H1 (cell line): ENCODE measurements at regions not wholly inside any gene's neighbourhood (a gene's known extent, or its start where the extent isn't known, plus 50 kb on each side); places are given as distances from the start of the nearest gene placed in this dataset.

Source experiments
- CTCF ChIA-PET: fragments of 300-600 bp; sonication (Branson Sonifier 250); formaldehyde crosslinking; loops from one replicate; lab custom pipeline; 2021; ENCODE audit not compliant: partially characterized antibody; lab: Charles Lee
- POLR2A ChIA-PET: fragments of 300-600 bp; sonication (Branson Sonifier 250); formaldehyde crosslinking; loops from one replicate; lab custom pipeline; 2021; ENCODE audit warnings: inconsistent platforms; ENCODE audit not compliant: partially characterized antibody; lab: Charles Lee
- DNase-seq, 2 experiments: peaks; one replicate each; pipeline versions ENCODE4 v3.0.0 to v3.0.0-alpha.2; 2010 to 2022; ENCODE audit warnings: low spot score in 2 of 2, low read depth in 1 of 2, mixed read lengths in 1 of 2
- FAIRE-seq: peaks from 2 replicates; lab custom pipeline; 2011; peaks lifted over from hg19 to GRCh38; lab: Jason Lieb, UNC
- H2AFZ ChIP-seq: 2 replicates; pipeline ENCODE4 v1.8.1; 2012; ENCODE audit warnings: low read length, inconsistent platforms
- H2AK5ac ChIP-seq: 2 replicates; pipeline ENCODE4 v1.6.1; 2013; ENCODE audit warnings: low read depth, low read length
- H2BK120ac ChIP-seq: replicated peaks from 2 replicates; pipeline ENCODE3; 2013; ENCODE audit warnings: low read depth, low read length, inconsistent platforms
- H2BK12ac ChIP-seq: 2 replicates; pipeline ENCODE4 v1.6.1; 2013; ENCODE audit warnings: low read depth, low read length
- H2BK15ac ChIP-seq: 2 replicates; pipeline ENCODE4 v1.6.1; 2013; ENCODE audit warnings: low read length
- H2BK20ac ChIP-seq: 2 replicates; pipeline ENCODE4 v1.6.1; 2013; ENCODE audit warnings: low read length
- H2BK5ac ChIP-seq: 2 replicates; pipeline ENCODE4 v1.6.1; 2013; ENCODE audit warnings: low read depth, low read length
- H3K14ac ChIP-seq: 2 replicates; pipeline ENCODE4 v1.6.1; 2013; ENCODE audit warnings: inconsistent platforms; ENCODE audit not compliant: insufficient read length
- H3K18ac ChIP-seq: 2 replicates; pipeline ENCODE4 v1.6.1; 2013; ENCODE audit warnings: low read length; ENCODE audit errors: extremely low read depth
- H3K23ac ChIP-seq: 2 replicates; pipeline ENCODE4 v1.6.1; 2013; ENCODE audit warnings: inconsistent platforms; ENCODE audit not compliant: insufficient read length
- H3K23me2 ChIP-seq: 2 replicates; pipeline ENCODE4 v1.6.1; 2013; ENCODE audit warnings: low read depth, low read length
- H3K27ac ChIP-seq: 2 replicates; pipeline ENCODE4 v1.6.1; 2011; ENCODE audit warnings: low read depth, low read length, inconsistent platforms
- H3K27me3 ChIP-seq, 4 experiments: replicated peaks in 1 of 4; 1 replicate in 1 of 4; 2 replicates in 3 of 4; pipeline versions ENCODE4 v1.6.1 to v1.8.1; 2011 to 2013; ENCODE audit warnings: low read length in 3 of 4, mild to moderate bottlenecking in 3 of 4, inconsistent platforms in 2 of 4, mixed read lengths in 2 of 4, moderate library complexity in 1 of 4; ENCODE audit not compliant: control insufficient read depth in 3 of 4, insufficient read depth in 3 of 4; ENCODE audit errors: extremely low read depth in 1 of 4
- H3K36me3 ChIP-seq, 4 experiments: 2 replicates each; pipeline versions ENCODE4 v1.6.1 to v1.8.1; 2011 to 2013; ENCODE audit warnings: mild to moderate bottlenecking in 4 of 4, low read length in 3 of 4, moderate library complexity in 2 of 4, control low read depth in 1 of 4, inconsistent platforms in 1 of 4; ENCODE audit not compliant: insufficient read depth in 4 of 4, control insufficient read depth in 2 of 4
- H3K4ac ChIP-seq: replicated peaks from 2 replicates; pipeline ENCODE3; 2013; ENCODE audit warnings: low read length, low read depth, mixed read lengths, inconsistent platforms; ENCODE audit not compliant: insufficient read length
- H3K4me1 ChIP-seq, 4 experiments: replicated peaks in 1 of 4; 1 replicate in 1 of 4; 2 replicates in 3 of 4; pipeline versions ENCODE4 v1.6.1 to v1.8.1; 2011 to 2013; ENCODE audit warnings: low read length in 3 of 4, inconsistent platforms in 2 of 4, mixed read lengths in 1 of 4; ENCODE audit not compliant: insufficient read depth in 4 of 4, control insufficient read depth in 3 of 4
- H3K4me2 ChIP-seq, 2 experiments: 2 replicates each; pipeline versions ENCODE4 v1.6.1 to v1.8.1; 2011 to 2013; ENCODE audit warnings: low read depth in 2 of 2, low read length in 2 of 2, control low read depth in 1 of 2, inconsistent platforms in 1 of 2, mild to moderate bottlenecking in 1 of 2; ENCODE audit not compliant: insufficient read depth in 1 of 2
- H3K4me3 ChIP-seq, 4 experiments: fragments of 200-600, 300-600 bp in 1 of 4; sonication (generic), shearing (Covaris generic), sonication (Bioruptor Twin) in 1 of 4; 2 replicates each; pipeline versions ENCODE4 v1.5.1 to v1.8.1; 2011 to 2016; ENCODE audit warnings: low read length in 4 of 4, low read depth in 3 of 4, control low read depth in 2 of 4, inconsistent platforms in 2 of 4, mild to moderate bottlenecking in 2 of 4, mixed read lengths in 1 of 4, moderate library complexity in 1 of 4; ENCODE audit not compliant: insufficient read depth in 2 of 4; ENCODE audit errors: extremely low read depth in 1 of 4
- H3K56ac ChIP-seq: replicated peaks from 2 replicates; pipeline ENCODE3; 2013; ENCODE audit warnings: low read depth, mild to moderate bottlenecking, mixed read lengths, low read length, inconsistent platforms; ENCODE audit not compliant: insufficient read length
- H3K79me1 ChIP-seq: 2 replicates; pipeline ENCODE4 v1.6.1; 2013; ENCODE audit warnings: low read depth, low read length, control low read depth
- H3K79me2 ChIP-seq, 2 experiments: 2 replicates each; pipeline versions ENCODE4 v1.6.1 to v1.8.1; 2012 to 2013; ENCODE audit warnings: low read length in 2 of 2, mild to moderate bottlenecking in 2 of 2, inconsistent platforms in 1 of 2; ENCODE audit not compliant: insufficient read depth in 2 of 2, control insufficient read depth in 1 of 2
- H3K9ac ChIP-seq, 4 experiments: replicated peaks in 1 of 4; 1 replicate in 1 of 4; 2 replicates in 3 of 4; pipeline versions ENCODE4 v1.6.1 to v1.8.1; 2011 to 2013; ENCODE audit warnings: low read depth in 3 of 4, low read length in 3 of 4, control low read depth in 2 of 4, mild to moderate bottlenecking in 2 of 4, moderate library complexity in 2 of 4, inconsistent platforms in 1 of 4; ENCODE audit errors: extremely low read depth in 1 of 4
- H3K9me3 ChIP-seq, 2 experiments: 2 replicates each; pipeline versions ENCODE4 v1.6.1 to v1.8.1; 2012 to 2013; ENCODE audit warnings: mild to moderate bottlenecking in 2 of 2, moderate library complexity in 2 of 2, control low read depth in 1 of 2, inconsistent platforms in 1 of 2, low read depth in 1 of 2, low read length in 1 of 2, mixed read lengths in 1 of 2; ENCODE audit not compliant: insufficient read depth in 2 of 2
- H4K20me1 ChIP-seq, 2 experiments: replicated peaks in 1 of 2; 2 replicates each; pipeline versions ENCODE3 to v1.8.1; 2011 to 2013; ENCODE audit warnings: inconsistent platforms in 2 of 2, low read length in 2 of 2, mild to moderate bottlenecking in 1 of 2; ENCODE audit not compliant: insufficient read depth in 2 of 2, control insufficient read depth in 1 of 2
- H4K5ac ChIP-seq: 2 replicates; pipeline ENCODE4 v1.6.1; 2013; ENCODE audit warnings: low read length, low read depth, mixed read lengths, inconsistent platforms; ENCODE audit not compliant: insufficient read length
- H4K8ac ChIP-seq: 2 replicates; pipeline ENCODE4 v1.8.0; 2013; ENCODE audit warnings: mild to moderate bottlenecking, moderate library complexity, low read length, inconsistent platforms; ENCODE audit not compliant: insufficient read depth; ENCODE audit errors: extremely low read depth
- H4K91ac ChIP-seq: replicated peaks from 2 replicates; pipeline ENCODE3; 2013; ENCODE audit warnings: low read length, mixed read lengths, inconsistent platforms; ENCODE audit not compliant: insufficient read length
- EGR1 ChIP-seq: IDR thresholded peaks from 2 replicates; pipeline ENCODE4 v1.6.1; 2011; ENCODE audit warnings: low read depth, low read length, borderline replicate concordance
- EP300 ChIP-seq, 2 experiments: IDR thresholded peaks; 1 replicate in 1 of 2; 2 replicates in 1 of 2; pipeline ENCODE4 v1.6.1; 2011 to 2012; ENCODE audit warnings: low read depth in 2 of 2, low read length in 2 of 2, mild to moderate bottlenecking in 2 of 2, borderline replicate concordance in 1 of 2, inconsistent platforms in 1 of 2, moderate library complexity in 1 of 2
- HDAC2 ChIP-seq, 2 experiments: fragments of 300-600 bp in 1 of 2; sonication (generic) in 1 of 2; IDR thresholded peaks; 2 replicates each; pipeline ENCODE4 v1.6.1; 2011 to 2012; ENCODE audit warnings: low read depth in 2 of 2, low read length in 2 of 2, mild to moderate bottlenecking in 2 of 2, moderate library complexity in 2 of 2, borderline replicate concordance in 1 of 2, inconsistent platforms in 1 of 2
- POLR2AphosphoS5 ChIP-seq: IDR thresholded peaks from 2 replicates; pipeline ENCODE4 v1.6.1; 2011; ENCODE audit warnings: low read depth, low read length
- SIRT6 ChIP-seq: IDR thresholded peaks from one replicate; pipeline ENCODE4 v1.7.1; 2012; ENCODE audit warnings: low read length, inconsistent platforms
- SIX5 ChIP-seq: IDR thresholded peaks from 2 replicates; pipeline ENCODE4 v1.6.1; 2011; ENCODE audit warnings: mild to moderate bottlenecking, low read depth, low read length
- TAF7 ChIP-seq: optimal IDR thresholded peaks from 2 replicates; pipeline ENCODE3; 2011; ENCODE audit warnings: low read depth, mild to moderate bottlenecking, inconsistent platforms, low read length, moderate library complexity, borderline replicate concordance
- WGBS, 2 experiments: shearing (Covaris generic) in 1 of 2; methylation state at CpG; one replicate each; pipeline versions ENCODE4 v1.1.6 to v1.1.7; 2013 to 2015; ENCODE audit warnings: low lambda C conversion rate in 2 of 2, mixed read lengths in 2 of 2, inconsistent platforms in 1 of 2, low coverage in 1 of 2, missing lambda C conversion rate in 1 of 2; ENCODE audit not compliant: insufficient replicate concordance in 2 of 2, insufficient coverage in 1 of 2, insufficient read length in 1 of 2; ENCODE audit errors: extremely low coverage in 1 of 2, missing lambda C conversion rate in 1 of 2; 5-methylcytosine and 5-hydroxymethylcytosine counted together
- TF ChIP-seq, protein P1 (sequence below): IDR thresholded peaks from 2 replicates; pipeline ENCODE4 v1.6.1; 2012; ENCODE audit warnings: inconsistent platforms
- TF ChIP-seq, protein P2 (sequence below): IDR thresholded peaks from 2 replicates; pipeline ENCODE4 v1.6.1; 2012; ENCODE audit warnings: inconsistent platforms
- TF ChIP-seq, protein P3 (sequence below), 3 experiments: IDR thresholded peaks; 1 replicate in 2 of 3; 2 replicates in 1 of 3; pipeline versions ENCODE4 v1.5.1 to v1.6.1; 2011; ENCODE audit warnings: low read length in 3 of 3, mild to moderate bottlenecking in 3 of 3, inconsistent platforms in 2 of 3, low read depth in 1 of 3, moderate library complexity in 1 of 3; ENCODE audit not compliant: insufficient read depth in 1 of 3; ENCODE audit errors: control extremely low read depth in 1 of 3

DNA sequence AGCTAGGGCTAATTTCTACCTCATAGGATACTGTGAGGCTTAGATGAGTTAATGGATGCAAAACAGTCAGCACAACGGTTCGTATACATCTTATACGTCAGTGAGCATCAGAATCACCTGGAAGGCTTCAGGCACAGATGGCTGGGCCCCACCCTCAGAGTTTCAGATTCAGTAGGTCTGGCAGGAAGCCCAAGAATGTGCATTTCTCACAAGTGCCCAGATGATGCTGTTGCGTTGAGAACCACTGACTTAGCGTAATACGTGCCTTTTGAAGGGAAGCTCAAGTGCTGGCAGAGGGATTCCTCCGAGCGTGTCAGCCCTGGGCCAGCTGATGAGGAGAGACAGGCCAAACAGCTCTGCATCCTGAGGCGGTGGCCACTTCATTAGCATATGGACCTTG, 117.1 kb upstream of the WWC1 start:
- Histone ChIP-seq H3K23ac (no peak overlapping the region), H2AFZ (no peak overlapping the region), H3K23me2 (no peaks in the 10 kb centered on the region), H3K9me3 (no peaks in the 10 kb centered on the region), H2BK12ac (no peak overlapping the region), H2AK5ac (no peak overlapping the region), H2BK120ac (no peak overlapping the region), H2BK15ac (no peak overlapping the region), H3K27ac (no peak overlapping the region), H3K9ac (no peak overlapping the region), H3K4me2 (no peak overlapping the region), H3K56ac (no peak overlapping the region), H3K36me3 (no peaks in the 10 kb centered on the region), H2BK5ac (no peak overlapping the region), H3K14ac (no peak overlapping the region), H3K79me2 (no peaks in the 10 kb centered on the region), H3K18ac (no peak overlapping the region), H4K8ac (no peak overlapping the region), H3K4me3 (no peak overlapping the region), H3K27me3 (no peaks in the 10 kb centered on the region), H2BK20ac (no peak overlapping the region), H3K4ac (no peak overlapping the region), H3K79me1 (no peaks in the 10 kb centered on the region), H4K20me1 (no peaks in the 10 kb centered on the region), H4K5ac (no peak overlapping the region), H3K4me1 (peaks cover 0 to 3% (median 0%) of the 10 kb centered on the region in 4 experiments; a peak in 3 of 7 replicates), H4K91ac (no peak overlapping the region)
- ChIA-PET CTCF (interaction anchor here (1.3 to 2.7 kb wide), 2 partner anchors 8 to 60 kb away, joined by 5 to 12 read pairs; no protein-coding TSS in a partner anchor), POLR2A (no interaction called here)
- 90% methylated on average over 9 of the region's 9 CpGs; no CpG with 5 or more reads in 1 of the 2 experiments for WGBS, 2 experiments
- DNase-seq (no peak), FAIRE-seq (no peak)
- TF ChIP-seq, protein P1, sequence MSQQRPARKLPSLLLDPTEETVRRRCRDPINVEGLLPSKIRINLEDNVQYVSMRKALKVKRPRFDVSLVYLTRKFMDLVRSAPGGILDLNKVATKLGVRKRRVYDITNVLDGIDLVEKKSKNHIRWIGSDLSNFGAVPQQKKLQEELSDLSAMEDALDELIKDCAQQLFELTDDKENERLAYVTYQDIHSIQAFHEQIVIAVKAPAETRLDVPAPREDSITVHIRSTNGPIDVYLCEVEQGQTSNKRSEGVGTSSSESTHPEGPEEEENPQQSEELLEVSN: no peak
- TF ChIP-seq SIRT6 (no peak), EP300 (IDR thresholded peaks at IDR 0.05; ENCODE audit: borderline replicate concordance in 1 of 2, low read depth in 2 of 2, low read length in 2 of 2) (no peak), HDAC2 (IDR thresholded peaks at IDR 0.05; ENCODE audit: borderline replicate concordance in 1 of 2, low read depth in 2 of 2, low read length in 2 of 2) (no peak), SIX5 (no peak), EGR1 (no peak), POLR2AphosphoS5 (no peak), TAF7 (no peak)
- TF ChIP-seq, protein P2, sequence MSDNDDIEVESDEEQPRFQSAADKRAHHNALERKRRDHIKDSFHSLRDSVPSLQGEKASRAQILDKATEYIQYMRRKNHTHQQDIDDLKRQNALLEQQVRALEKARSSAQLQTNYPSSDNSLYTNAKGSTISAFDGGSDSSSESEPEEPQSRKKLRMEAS: no peak
- TF ChIP-seq, protein P3, sequence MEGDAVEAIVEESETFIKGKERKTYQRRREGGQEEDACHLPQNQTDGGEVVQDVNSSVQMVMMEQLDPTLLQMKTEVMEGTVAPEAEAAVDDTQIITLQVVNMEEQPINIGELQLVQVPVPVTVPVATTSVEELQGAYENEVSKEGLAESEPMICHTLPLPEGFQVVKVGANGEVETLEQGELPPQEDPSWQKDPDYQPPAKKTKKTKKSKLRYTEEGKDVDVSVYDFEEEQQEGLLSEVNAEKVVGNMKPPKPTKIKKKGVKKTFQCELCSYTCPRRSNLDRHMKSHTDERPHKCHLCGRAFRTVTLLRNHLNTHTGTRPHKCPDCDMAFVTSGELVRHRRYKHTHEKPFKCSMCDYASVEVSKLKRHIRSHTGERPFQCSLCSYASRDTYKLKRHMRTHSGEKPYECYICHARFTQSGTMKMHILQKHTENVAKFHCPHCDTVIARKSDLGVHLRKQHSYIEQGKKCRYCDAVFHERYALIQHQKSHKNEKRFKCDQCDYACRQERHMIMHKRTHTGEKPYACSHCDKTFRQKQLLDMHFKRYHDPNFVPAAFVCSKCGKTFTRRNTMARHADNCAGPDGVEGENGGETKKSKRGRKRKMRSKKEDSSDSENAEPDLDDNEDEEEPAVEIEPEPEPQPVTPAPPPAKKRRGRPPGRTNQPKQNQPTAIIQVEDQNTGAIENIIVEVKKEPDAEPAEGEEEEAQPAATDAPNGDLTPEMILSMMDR (IDR thresholded peaks at IDR 0.05; ENCODE audit: control extremely low read depth in 1 of 3, insufficient read depth in 1 of 3, low read depth in 1 of 3, low read length in 3 of 3): no peak
